Stomach smooth muscle (tissue), 2 donors: ENCODE measurements at regions not wholly inside any gene's neighbourhood (a gene's known extent, or its start where the extent isn't known, plus 50 kb on each side); places are given as distances from the start of the nearest gene placed in this dataset.

Experiments
- H3K27ac ChIP-seq: one replicate; pipeline ENCODE4 v1.7.0; 2013; ENCODE audit warnings: mild to moderate bottlenecking, low read length, inconsistent platforms
- H3K27me3 ChIP-seq, 2 donors: one replicate each; pipeline ENCODE4 v1.7.0; 2013; ENCODE audit warnings: low read length in 2 of 2; ENCODE audit not compliant: insufficient read depth in 2 of 2, control insufficient read depth in 1 of 2
- H3K36me3 ChIP-seq, 2 donors: one replicate each; pipeline ENCODE4 v1.7.0; 2013; ENCODE audit warnings: low read length in 2 of 2; ENCODE audit not compliant: control insufficient read depth in 2 of 2, insufficient read depth in 2 of 2
- H3K4me1 ChIP-seq: one replicate; pipeline ENCODE4 v1.7.0; 2013; ENCODE audit warnings: low read length; ENCODE audit not compliant: control insufficient read depth, insufficient read depth
- H3K4me3 ChIP-seq, 2 donors: one replicate each; pipeline ENCODE4 v1.7.0; 2013; ENCODE audit warnings: low read length in 2 of 2
- H3K9ac ChIP-seq, 2 donors: one replicate each; pipeline ENCODE4 v1.7.0; 2013; ENCODE audit warnings: low read length in 2 of 2, mild to moderate bottlenecking in 1 of 2
- H3K9me3 ChIP-seq, 2 donors: one replicate each; pipeline ENCODE4 v1.7.0; 2013; ENCODE audit warnings: low read length in 2 of 2; ENCODE audit not compliant: control insufficient read depth in 2 of 2
- donor health status: healthy.
- donor health status: Pancreatic carcinoma.

- H3K9me3 ChIP-seq = no peaks in the 10 kb centered on the region
- peaks cover 5% of the 10 kb centered on the region for H3K4me1 ChIP-seq
- no peak overlapping the region for H3K9ac ChIP-seq
- H3K27ac ChIP-seq = peak overlapping the region; percentile 6
- H3K36me3 ChIP-seq = no peaks in the 10 kb centered on the region
- no peak overlapping the region for H3K4me3 ChIP-seq
- no peaks in the 10 kb centered on the region for H3K27me3 ChIP-seq
Observed at GRCh38 chr14:65224799-65225198, 122.5 kb upstream of the MAX start.

DNA sequence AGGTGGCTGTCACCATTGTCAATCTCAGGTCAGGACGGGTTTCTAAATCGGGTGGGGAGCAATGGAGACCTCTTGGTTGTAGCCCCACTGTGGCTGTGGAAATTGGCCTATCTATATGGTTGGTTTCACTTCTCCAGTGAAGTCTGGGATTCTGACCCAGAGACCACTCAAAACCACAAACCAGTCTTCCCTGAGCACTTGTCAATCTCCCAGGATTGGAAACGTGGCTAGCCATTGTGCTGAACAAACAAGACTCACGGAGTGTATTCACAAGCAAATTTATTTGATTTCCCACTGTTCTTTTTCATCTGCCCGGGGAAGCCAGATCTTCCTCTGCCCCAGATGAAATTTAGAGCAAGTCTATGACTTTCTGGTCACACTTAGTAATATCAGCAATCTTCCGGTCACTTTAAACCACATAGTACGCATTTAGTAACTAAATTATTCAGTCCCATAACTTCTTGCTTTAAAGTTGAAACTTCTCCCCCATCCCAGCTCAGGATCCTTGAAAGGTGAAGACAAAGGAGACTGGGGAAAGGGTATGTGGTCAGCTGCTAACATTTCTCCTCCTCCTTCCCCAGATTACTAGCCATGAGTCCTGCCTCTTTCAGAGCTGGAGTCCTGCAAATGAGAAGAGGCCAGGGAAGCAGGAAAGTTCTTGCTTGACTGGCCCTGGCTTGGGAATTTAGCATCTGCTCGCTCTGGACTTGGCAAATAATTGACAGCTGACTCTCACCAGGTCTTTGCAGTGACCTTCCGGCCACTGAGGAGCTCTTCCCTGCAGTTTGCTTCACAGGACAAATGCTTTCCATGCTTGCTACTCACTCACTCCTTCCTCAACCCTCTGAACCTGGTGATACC, 123.2 kb upstream of the MAX start:
- Histone ChIP-seq H3K4me1 (peaks cover 5% of the 10 kb centered on the region), H3K9me3 (no peaks in the 10 kb centered on the region), H3K27me3 (no peaks in the 10 kb centered on the region), H3K36me3 (no peaks in the 10 kb centered on the region), H3K9ac (no peak overlapping the region), H3K27ac (peak overlapping the region; percentile 6), H3K4me3 (no peak overlapping the region)

GRCh38 chr14:65226824-65227604, 124.7 kb upstream of the MAX start:
- H3K27ac ChIP-seq = no peak overlapping the region
- H3K4me3 ChIP-seq = no peak overlapping the region
- no peak overlapping the region for H3K9ac ChIP-seq
- H3K36me3 ChIP-seq = no peaks in the 10 kb centered on the region
- no peaks in the 10 kb centered on the region for H3K27me3 ChIP-seq
- no peaks in the 10 kb centered on the region for H3K9me3 ChIP-seq
- peaks cover 5% of the 10 kb centered on the region for H3K4me1 ChIP-seq

DNA sequence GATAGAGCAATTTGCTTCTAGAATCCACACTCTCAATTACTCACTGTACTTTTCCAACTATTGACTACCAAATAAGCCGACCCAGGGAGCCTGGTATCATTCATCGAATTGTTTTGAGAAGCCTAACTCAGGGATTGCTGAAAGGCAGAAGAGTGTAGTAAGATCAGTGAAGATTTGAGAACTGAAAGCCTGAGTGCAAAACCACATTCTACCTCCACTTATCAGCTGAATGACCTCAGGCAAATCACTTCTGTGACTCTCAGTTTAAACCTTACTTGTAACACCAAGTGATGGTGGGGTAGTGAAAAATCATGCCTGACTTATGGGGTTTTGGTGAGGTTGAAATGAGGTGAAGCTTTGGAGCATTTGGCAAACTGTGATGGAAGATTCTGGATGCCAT, 126.1 kb upstream of the MAX start:
- Histone ChIP-seq H3K9ac (no peak overlapping the region), H3K27me3 (no peaks in the 10 kb centered on the region), H3K27ac (no peak overlapping the region), H3K9me3 (no peaks in the 10 kb centered on the region), H3K36me3 (no peaks in the 10 kb centered on the region), H3K4me1 (peaks cover 5% of the 10 kb centered on the region), H3K4me3 (no peak overlapping the region)

DNA sequence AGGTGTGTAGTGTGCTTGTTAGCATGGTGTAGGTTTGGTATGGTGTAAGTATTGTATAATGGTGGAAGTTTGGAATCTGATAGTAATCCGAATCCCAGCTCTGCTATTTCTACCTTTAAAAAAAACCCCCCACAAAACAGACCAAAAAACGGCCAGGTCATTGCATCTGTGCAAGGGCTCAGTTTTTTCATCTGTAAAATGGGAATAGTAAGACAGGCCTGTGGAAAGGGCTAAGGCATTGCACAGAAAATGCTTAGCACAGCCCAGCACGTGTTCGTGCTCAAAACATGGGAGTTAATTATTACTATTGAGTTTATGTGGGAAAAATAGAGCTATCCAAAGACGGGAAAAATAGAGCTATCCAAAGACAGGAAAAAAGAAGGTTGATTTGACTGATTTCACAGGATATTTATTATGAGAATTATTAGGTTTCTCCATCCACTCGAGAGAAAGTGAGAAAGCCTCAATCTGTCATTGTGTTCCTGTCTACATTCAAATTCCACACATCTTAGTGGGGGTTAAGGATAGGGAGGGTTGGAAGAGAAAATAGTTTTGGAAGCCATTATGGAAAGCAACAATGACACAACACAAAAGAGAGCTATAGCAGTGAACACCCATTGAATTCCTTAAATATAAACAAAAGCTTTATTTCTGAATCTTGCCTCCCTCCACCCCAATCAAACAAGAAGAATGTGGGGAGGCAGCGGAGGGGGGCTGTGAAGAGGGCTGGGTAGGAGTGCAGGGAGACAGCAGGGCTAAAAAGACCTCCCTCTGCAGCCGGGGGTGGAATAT, 126.8 kb upstream of the MAX start:
- no peaks in the 10 kb centered on the region for H3K9me3 ChIP-seq
- no peaks in the 10 kb centered on the region for H3K27me3 ChIP-seq
- peak overlapping the region; percentile 62 for H3K27ac ChIP-seq
- H3K4me3 ChIP-seq = peak overlapping the region; percentile 68 to 73
- no peaks in the 10 kb centered on the region for H3K36me3 ChIP-seq
- H3K9ac ChIP-seq = peak overlapping the region; percentile 79 to 82
- H3K4me1 ChIP-seq = peaks cover 5% of the 10 kb centered on the region

GRCh38 chr14:65229748-65230728, 127.7 kb upstream of the MAX start:
- H3K36me3 ChIP-seq = no peaks in the 10 kb centered on the region
- H3K9me3 ChIP-seq = no peaks in the 10 kb centered on the region
- peak overlapping the region; percentile 62 for H3K27ac ChIP-seq
- no peaks in the 10 kb centered on the region for H3K27me3 ChIP-seq
- H3K4me1 ChIP-seq = peaks cover 5% of the 10 kb centered on the region
- peak overlapping the region; percentile 79 to 82 for H3K9ac ChIP-seq
- H3K4me3 ChIP-seq = peak overlapping the region; percentile 68 to 73

GRCh38 chr14:65231286-65231980, 129.1 kb upstream of the MAX start:
- no peaks in the 10 kb centered on the region for H3K27me3 ChIP-seq
- H3K36me3 ChIP-seq = no peaks in the 10 kb centered on the region
- H3K4me3 ChIP-seq = no peak overlapping the region
- no peak overlapping the region for H3K27ac ChIP-seq
- H3K9me3 ChIP-seq = no peaks in the 10 kb centered on the region
- H3K9ac ChIP-seq = no peak overlapping the region
- peaks cover 5% of the 10 kb centered on the region for H3K4me1 ChIP-seq

DNA sequence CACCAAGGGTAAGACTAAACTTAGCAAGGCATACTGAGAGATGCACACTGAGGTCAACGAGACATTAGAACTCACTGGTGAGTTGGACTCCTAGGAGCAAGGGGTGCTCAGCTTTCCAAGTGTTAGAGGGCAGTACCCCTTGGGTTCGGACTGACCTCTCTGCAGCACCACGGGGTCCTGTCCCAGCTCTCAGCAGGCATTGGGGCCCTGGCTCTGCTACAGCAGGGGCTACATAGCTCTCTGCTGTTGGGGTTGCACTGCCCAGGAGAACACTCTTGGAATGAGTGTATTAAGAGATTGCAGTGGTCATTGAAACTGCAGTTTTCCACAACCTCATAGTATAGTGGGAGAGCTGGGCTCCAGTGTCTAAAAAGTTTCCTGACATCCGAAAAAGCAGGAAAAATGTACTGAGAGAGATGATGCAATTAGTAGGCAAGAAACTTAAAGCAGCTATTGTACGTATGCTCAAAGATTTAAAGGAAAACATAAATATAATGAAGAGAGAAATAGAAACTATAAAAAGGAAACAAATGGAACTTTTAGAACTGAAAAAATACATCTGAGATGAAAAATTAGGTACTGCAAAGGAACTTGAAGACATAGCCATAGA, 132.5 kb upstream of the MAX start:
- no peaks in the 10 kb centered on the region for H3K27me3 ChIP-seq
- H3K27ac ChIP-seq = no peak overlapping the region
- H3K9ac ChIP-seq = no peak overlapping the region
- no peak overlapping the region for H3K4me3 ChIP-seq
- H3K4me1 ChIP-seq = no peaks in the 10 kb centered on the region
- H3K9me3 ChIP-seq = no peaks in the 10 kb centered on the region
- no peaks in the 10 kb centered on the region for H3K36me3 ChIP-seq

DNA sequence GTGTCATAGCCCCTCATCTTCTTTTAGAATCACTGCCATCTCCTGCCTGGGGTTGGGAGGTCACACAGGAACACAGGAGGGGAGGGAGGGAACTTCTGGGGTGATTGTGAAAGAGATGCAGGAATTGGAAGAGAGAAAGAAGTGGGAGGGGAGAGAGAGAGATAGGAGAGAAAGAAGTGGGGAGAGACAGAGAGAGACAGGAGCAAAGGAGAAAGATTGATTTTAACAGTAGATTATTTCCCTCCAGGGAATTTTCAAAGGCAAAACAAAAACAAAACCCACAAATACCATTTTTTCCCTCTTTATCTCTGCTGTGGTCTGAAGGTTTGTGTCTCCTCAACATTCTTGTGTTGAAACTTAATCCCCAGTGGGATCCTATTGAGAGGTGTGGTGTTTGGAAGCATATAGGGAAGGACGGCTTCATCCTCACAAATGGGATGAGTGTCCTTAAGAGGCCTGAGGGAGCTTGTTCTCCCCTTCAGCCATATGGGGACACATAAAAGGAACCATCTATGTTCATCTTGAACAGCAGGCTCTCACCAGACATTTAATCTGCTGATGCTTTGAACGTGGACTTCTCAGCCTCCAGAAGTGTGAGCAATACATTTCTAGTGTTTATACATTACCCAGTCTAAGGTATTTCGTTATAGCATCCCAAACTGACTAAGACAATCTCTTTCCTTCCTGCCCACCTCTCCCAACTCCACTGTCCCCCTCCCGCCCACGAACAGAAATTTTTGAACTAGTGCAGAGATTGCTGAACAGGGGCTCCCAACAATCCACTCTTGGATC, 134.9 kb upstream of the MAX start:
- H3K4me1 ChIP-seq = no peaks in the 10 kb centered on the region
- no peak overlapping the region for H3K4me3 ChIP-seq
- no peak overlapping the region for H3K9ac ChIP-seq
- H3K27ac ChIP-seq = no peak overlapping the region
- H3K36me3 ChIP-seq = no peaks in the 10 kb centered on the region
- H3K9me3 ChIP-seq = no peaks in the 10 kb centered on the region
- no peaks in the 10 kb centered on the region for H3K27me3 ChIP-seq
